Mesendoderm (in vitro differentiated cells): ENCODE measurements at regions not wholly inside any gene's neighbourhood (a gene's known extent, or its start where the extent isn't known, plus 50 kb on each side); places are given as distances from the start of the nearest gene placed in this dataset.

Experiments
- DNase-seq: peaks from one replicate; pipeline ENCODE4 v3.0.0; 2013
- H2AK5ac ChIP-seq: 2 replicates; pipeline ENCODE4 v1.6.1; 2013; ENCODE audit warnings: low read length, inconsistent platforms
- H2BK120ac ChIP-seq: 2 replicates; pipeline ENCODE4 v1.6.1; 2013; ENCODE audit warnings: low read depth, mild to moderate bottlenecking, low read length, moderate library complexity, mixed read lengths
- H2BK15ac ChIP-seq: replicated peaks from 2 replicates; pipeline ENCODE4 v1.6.1; 2013; ENCODE audit warnings: low read depth, mild to moderate bottlenecking, moderate library complexity
- H2BK5ac ChIP-seq: 2 replicates; pipeline ENCODE4 v1.6.1; 2013; ENCODE audit warnings: low read length, inconsistent platforms
- H3K18ac ChIP-seq: 2 replicates; pipeline ENCODE4 v1.6.1; 2013; ENCODE audit warnings: mild to moderate bottlenecking, low read length, mixed read lengths
- H3K23ac ChIP-seq: one replicate; pipeline ENCODE4 v1.6.1; 2013; ENCODE audit warnings: low read length
- H3K27ac ChIP-seq: 2 replicates; pipeline ENCODE4 v1.5.1; 2013; ENCODE audit warnings: low read depth, mild to moderate bottlenecking, inconsistent platforms, low read length, moderate library complexity
- H3K27me3 ChIP-seq: 2 replicates; pipeline ENCODE4 v1.6.1; 2013; ENCODE audit warnings: low read length, control low read depth, mild to moderate bottlenecking, inconsistent platforms; ENCODE audit not compliant: insufficient read depth, poor library complexity
- H3K36me3 ChIP-seq: 2 replicates; pipeline ENCODE4 v1.6.1; 2013; ENCODE audit warnings: low read length, inconsistent platforms; ENCODE audit not compliant: control insufficient read depth, insufficient read depth
- H3K4ac ChIP-seq: one replicate; pipeline ENCODE4 v1.6.1; 2013; ENCODE audit warnings: low read depth, mild to moderate bottlenecking, low read length, moderate library complexity
- H3K4me1 ChIP-seq: 2 replicates; pipeline ENCODE4 v1.6.1; 2013; ENCODE audit warnings: low read depth, low read length, inconsistent platforms; ENCODE audit not compliant: control insufficient read depth
- H3K4me2 ChIP-seq: 2 replicates; pipeline ENCODE4 v1.6.1; 2013; ENCODE audit warnings: low read length
- H3K4me3 ChIP-seq: 2 replicates; pipeline ENCODE4 v1.5.1; 2013; ENCODE audit warnings: mild to moderate bottlenecking, low read length
- H3K56ac ChIP-seq: one replicate; pipeline ENCODE4 v1.6.1; 2013; ENCODE audit warnings: low read length
- H3K79me1 ChIP-seq: 2 replicates; pipeline ENCODE4 v1.6.1; 2013; ENCODE audit warnings: low read length, inconsistent platforms
- H3K79me2 ChIP-seq: 2 replicates; pipeline ENCODE4 v1.6.1; 2013; ENCODE audit warnings: mild to moderate bottlenecking, low read length; ENCODE audit not compliant: control insufficient read depth, insufficient read depth
- H3K9ac ChIP-seq: 2 replicates; pipeline ENCODE4 v1.6.1; 2013; ENCODE audit warnings: low read length, inconsistent platforms
- H4K5ac ChIP-seq: one replicate; pipeline ENCODE4 v1.6.1; 2013; ENCODE audit warnings: low read length
- H4K8ac ChIP-seq: one replicate; pipeline ENCODE4 v1.6.1; 2013; ENCODE audit warnings: low read depth, mild to moderate bottlenecking, control low read depth, low read length, moderate library complexity
- WGBS: extraction: QIAGEN DNeasy Blood & Tissue Kit; methylation state at CpG from one replicate; pipeline ENCODE4 v1.1.7; 2013; ENCODE audit warnings: low lambda C conversion rate, missing lambda C conversion rate; ENCODE audit not compliant: insufficient coverage; ENCODE audit errors: extremely low coverage; 5-methylcytosine and 5-hydroxymethylcytosine counted together

- Histone ChIP-seq H2BK120ac (no peak overlapping the region), H4K8ac (no peak overlapping the region), H3K23ac (no peak overlapping the region), H3K27me3 (no peaks in the 10 kb centered on the region), H3K4me3 (no peak overlapping the region), H3K79me2 (no peaks in the 10 kb centered on the region), H2BK15ac (no peak overlapping the region), H4K5ac (no peak overlapping the region), H3K4me1 (no peaks in the 10 kb centered on the region), H2BK5ac (no peak overlapping the region), H3K18ac (no peak overlapping the region), H3K27ac (no peak overlapping the region), H3K9ac (no peak overlapping the region), H3K36me3 (no peaks in the 10 kb centered on the region), H3K4ac (no peak overlapping the region), H3K4me2 (no peak overlapping the region), H2AK5ac (no peak overlapping the region), H3K56ac (no peak overlapping the region), H3K79me1 (no peaks in the 10 kb centered on the region)
- WGBS = no CpG with 5 or more reads among the region's 7 CpGs
- peak; percentile 80 for DNase-seq
These were observed 52.2 kb upstream of the MKI67 start for GRCh38 chr10:128178302-128178958.

GRCh38 chr10:128180843-128181242 lies 54.6 kb upstream of the MKI67 start:
- Histone ChIP-seq H3K4me1 (no peaks in the 10 kb centered on the region), H3K4me2 (no peak overlapping the region), H2AK5ac (no peak overlapping the region), H3K56ac (no peak overlapping the region), H3K79me2 (no peaks in the 10 kb centered on the region), H2BK5ac (no peak overlapping the region), H3K18ac (no peak overlapping the region), H4K8ac (no peak overlapping the region), H4K5ac (no peak overlapping the region), H2BK15ac (no peak overlapping the region), H3K4me3 (no peak overlapping the region), H3K27ac (no peak overlapping the region), H3K79me1 (no peaks in the 10 kb centered on the region), H3K9ac (no peak overlapping the region), H2BK120ac (no peak overlapping the region), H3K36me3 (no peaks in the 10 kb centered on the region), H3K27me3 (no peaks in the 10 kb centered on the region), H3K4ac (no peak overlapping the region), H3K23ac (no peak overlapping the region)
- no peak for DNase-seq
- WGBS = no CpG with 5 or more reads among the region's 8 CpGs

- Histone ChIP-seq H2AK5ac (no peak overlapping the region), H3K56ac (no peak overlapping the region), H3K4me2 (no peak overlapping the region), H4K5ac (no peak overlapping the region), H4K8ac (no peak overlapping the region), H2BK5ac (no peak overlapping the region), H3K27me3 (no peaks in the 10 kb centered on the region), H3K36me3 (no peaks in the 10 kb centered on the region), H3K23ac (no peak overlapping the region), H3K27ac (no peak overlapping the region), H3K4me3 (no peak overlapping the region), H2BK120ac (no peak overlapping the region), H3K79me1 (no peaks in the 10 kb centered on the region), H3K4ac (no peak overlapping the region), H3K18ac (no peak overlapping the region), H3K4me1 (no peaks in the 10 kb centered on the region), H3K9ac (no peak overlapping the region), H3K79me2 (no peaks in the 10 kb centered on the region), H2BK15ac (no peak overlapping the region)
- DNase-seq = no peak
- WGBS = no CpG with 5 or more reads among the region's 1 CpG
These were observed 59.4 kb upstream of the MKI67 start for GRCh38 chr10:128185627-128186026.

GRCh38 chr10:128186959-128187787 lies 61.0 kb upstream of the MKI67 start:
- no peak overlapping the region for H3K56ac ChIP-seq
- H2BK5ac ChIP-seq = no peak overlapping the region
- no peak overlapping the region for H4K8ac ChIP-seq
- H3K27ac ChIP-seq = no peak overlapping the region
- WGBS = no CpG with 5 or more reads among the region's 17 CpGs
- no peak overlapping the region for H3K4me3 ChIP-seq
- no peak for DNase-seq
- no peak overlapping the region for H3K9ac ChIP-seq
- H3K23ac ChIP-seq = no peak overlapping the region
- no peak overlapping the region for H3K18ac ChIP-seq
- no peaks in the 10 kb centered on the region for H3K36me3 ChIP-seq
- H3K4me2 ChIP-seq = no peak overlapping the region
- H3K4ac ChIP-seq = no peak overlapping the region
- no peaks in the 10 kb centered on the region for H3K4me1 ChIP-seq
- no peak overlapping the region for H4K5ac ChIP-seq
- H3K79me1 ChIP-seq = no peaks in the 10 kb centered on the region
- H2AK5ac ChIP-seq = no peak overlapping the region
- no peaks in the 10 kb centered on the region for H3K79me2 ChIP-seq
- H2BK15ac ChIP-seq = no peak overlapping the region
- H3K27me3 ChIP-seq = no peaks in the 10 kb centered on the region
- no peak overlapping the region for H2BK120ac ChIP-seq

- no peak overlapping the region for H2BK15ac ChIP-seq
- no peak overlapping the region for H2BK5ac ChIP-seq
- no peak overlapping the region for H2AK5ac ChIP-seq
- no peak overlapping the region for H3K4me2 ChIP-seq
- DNase-seq = no peak
- H3K4me3 ChIP-seq = no peak overlapping the region
- no peaks in the 10 kb centered on the region for H3K36me3 ChIP-seq
- no peaks in the 10 kb centered on the region for H3K27me3 ChIP-seq
- H3K23ac ChIP-seq = no peak overlapping the region
- no CpG with 5 or more reads among the region's 4 CpGs for WGBS
- H2BK120ac ChIP-seq = no peak overlapping the region
- H3K9ac ChIP-seq = no peak overlapping the region
- H3K4me1 ChIP-seq = no peaks in the 10 kb centered on the region
- no peak overlapping the region for H4K8ac ChIP-seq
- no peak overlapping the region for H3K4ac ChIP-seq
- no peak overlapping the region for H4K5ac ChIP-seq
- no peak overlapping the region for H3K56ac ChIP-seq
- no peak overlapping the region for H3K18ac ChIP-seq
- H3K27ac ChIP-seq = no peak overlapping the region
- H3K79me1 ChIP-seq = no peaks in the 10 kb centered on the region
- H3K79me2 ChIP-seq = no peaks in the 10 kb centered on the region
These were observed 61.6 kb upstream of the MKI67 start for GRCh38 chr10:128187788-128188185.
